ENCODE measurements at regions not wholly inside any gene's neighbourhood (a gene's known extent, or its start where the extent isn't known, plus 50 kb on each side); places are given as distances from the start of the nearest gene placed in this dataset.

DNA sequence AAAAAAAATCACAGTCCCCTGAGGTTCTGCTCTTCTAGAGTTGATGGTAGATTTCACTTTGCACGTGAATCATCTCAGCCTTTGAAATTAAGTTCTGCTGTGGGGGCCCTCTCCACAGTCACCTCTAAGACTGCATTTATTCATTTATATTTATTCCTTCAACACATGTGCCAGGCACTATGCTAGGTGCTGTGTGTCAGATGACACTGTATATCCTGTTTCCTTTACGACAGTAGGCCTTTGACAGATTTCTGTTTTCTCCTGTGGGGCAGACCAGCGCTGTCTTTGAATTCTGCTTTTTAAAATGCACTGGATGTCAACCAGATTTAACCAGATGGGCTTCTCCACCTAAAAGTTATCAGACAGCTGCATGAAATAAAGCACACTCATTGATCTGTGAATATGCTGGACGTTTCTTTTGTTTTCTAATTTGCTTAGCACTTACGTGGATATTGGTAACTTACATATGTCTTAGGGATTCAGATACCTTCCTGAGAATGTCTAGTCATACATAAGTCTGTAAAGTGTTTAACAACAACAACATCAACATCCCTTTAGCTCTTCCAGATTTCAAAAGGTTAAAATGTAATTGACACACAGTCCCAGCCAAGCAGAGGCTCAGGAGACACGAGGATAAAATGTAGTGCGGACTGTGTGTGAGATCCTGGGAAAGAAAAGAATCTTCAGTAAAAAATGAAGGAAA, 525.5 kb upstream of the MCTP2 start:
- Histone ChIP-seq H3K14ac (replicated peaks; ENCODE audit: low read depth, low read length) (no peak overlapping the region), H2BK20ac (ENCODE audit: low read depth, low read length) (no peak overlapping the region), H3K9ac (ENCODE audit: low read depth, low read length) (no peak overlapping the region), H4K20me1 (ENCODE audit: insufficient read depth, low read length) (no peaks in the 10 kb centered on the region), H4K5ac (ENCODE audit: low read depth, low read length) (no peak overlapping the region), H3K23ac (ENCODE audit: low read depth, low read length) (no peak overlapping the region), H3K4ac (ENCODE audit: low read depth, low read length) (no peak overlapping the region), H2BK15ac (ENCODE audit: low read depth, low read length) (no peak overlapping the region), H3K36me3 (ENCODE audit: control insufficient read depth, insufficient read depth, low read length) (no peaks in the 10 kb centered on the region), H3K4me3 (ENCODE audit: insufficient read depth, low read depth, low read length) (no peak overlapping the region), H3K56ac (ENCODE audit: extremely low read depth, insufficient read depth, low read length) (no peak overlapping the region), H3K9me1 (ENCODE audit: insufficient read depth, low read length) (no peaks in the 10 kb centered on the region), H2BK120ac (ENCODE audit: low read depth, low read length) (no peak overlapping the region), H2AK9ac (replicated peaks; ENCODE audit: low read depth, low read length, poor library complexity) (no peak overlapping the region), H3K4me1 (ENCODE audit: control insufficient read depth, insufficient read depth, low read length) (no peaks in the 10 kb centered on the region), H4K8ac (ENCODE audit: low read depth in 2 of 2, low read length in 2 of 2) (no peak overlapping the region), H2AFZ (replicated peaks; ENCODE audit: low read length, poor library complexity) (no peak overlapping the region), H2AK5ac (ENCODE audit: low read depth, low read length) (no peak overlapping the region), H3K9me3 (ENCODE audit: control insufficient read depth, insufficient read depth, low read length) (peaks cover 14% of the 10 kb centered on the region), H3K4me2 (ENCODE audit: low read depth, low read length) (no peak overlapping the region), H4K91ac (ENCODE audit: insufficient read depth, low read depth, low read length) (no peak overlapping the region), H3K79me1 (ENCODE audit: low read depth in 1 of 2, low read length in 2 of 2) (no peaks in the 10 kb centered on the region), H3K18ac (ENCODE audit: low read depth, low read length) (no peak overlapping the region), H2BK5ac (ENCODE audit: low read depth, low read length, poor library complexity, severe bottlenecking) (no peak overlapping the region), H3K27me3 (ENCODE audit: control insufficient read depth, insufficient read depth, low read length) (no peaks in the 10 kb centered on the region), H3K27ac (ENCODE audit: insufficient read depth, low read length) (no peak overlapping the region)
- DNase-seq (no peak), ATAC-seq (ENCODE audit: low read depth) (no peak)
- intact Hi-C loops (cut with micrococcal nuclease) (no loop called here), dilution Hi-C loops (cut with HindIII; ENCODE audit: low sequenced_read_pairs, unreplicated experiment) (no loop called here), in situ Hi-C loops (cut with MboI; ENCODE audit: low sequenced_read_pairs) (no loop called here)
- CTCF ChIA-PET: interaction anchor here (0.6 to 0.7 kb wide), 2 partner anchors 15 to 349 kb away, joined by 4 to 6 read pairs; no protein-coding TSS in a partner anchor
- POLR2A ChIA-PET (ENCODE audit: unreplicated experiment): no interaction called here
- WGBS, 2 experiments (ENCODE audit: extremely low coverage in 2 of 2, insufficient read length in 1 of 2): 100% methylated on average over 1 of the region's 7 CpGs; no CpG with 5 or more reads in 1 of the 2 experiments
- TF ChIP-seq CTCF (conservative IDR thresholded peaks at IDR 0.05; ENCODE audit: low read depth, low read length): no peak
- no peak for TF ChIP-seq MXI1 (IDR thresholded peaks at IDR 0.05; ENCODE audit: borderline replicate concordance, low read depth, low read length)
- no peak for TF ChIP-seq USF2 (IDR thresholded peaks at IDR 0.05; ENCODE audit: low read depth, low read length)
- no peak for TF ChIP-seq BHLHE40 (IDR thresholded peaks at IDR 0.05; ENCODE audit: low read depth, low read length)
- no peak for TF ChIP-seq ELK1 (IDR thresholded peaks at IDR 0.05; ENCODE audit: borderline replicate concordance, low read depth, low read length)
- TF ChIP-seq NFE2L2 (IDR thresholded peaks at IDR 0.05; ENCODE audit: low read depth, low read length): no peak
- TF ChIP-seq CHD1 (IDR thresholded peaks at IDR 0.05; ENCODE audit: low read depth, low read length): no peak
- no peak for TF ChIP-seq RFX5 (IDR thresholded peaks at IDR 0.05; ENCODE audit: low read depth, low read length)
- no TSS peak for BruUV-seq (replicated peaks)
